CD4-positive, alpha-beta T cell (primary cell): ENCODE measurements at regions not wholly inside any gene's neighbourhood (a gene's known extent, or its start where the extent isn't known, plus 50 kb on each side); places are given as distances from the start of the nearest gene placed in this dataset.

Source experiments
- ATAC-seq: fragments of 200-7000 bp; cut with Tn5 transposase; one replicate; pipeline ENCODE4 v1.10.0; 2022; ENCODE audit warnings: mild to moderate bottlenecking; ENCODE audit not compliant: poor library complexity
- CTCF ChIA-PET: fragments of 350-600 bp; sonication (Branson Sonifier 250); formaldehyde crosslinking; loops from one replicate; lab custom pipeline; 2021; ENCODE audit warnings: antibody characterized with exemption, inconsistent platforms; lab: Charles Lee
- POLR2A ChIA-PET: fragments of 350-600 bp; sonication (Branson Sonifier 250); formaldehyde crosslinking; loops from one replicate; lab custom pipeline; 2021; ENCODE audit warnings: antibody characterized with exemption, inconsistent platforms; lab: Charles Lee
- DNase-seq, 14 experiments: peaks; one replicate each; pipeline ENCODE4 v3.0.0-alpha.2; 2013 to 2020; ENCODE audit warnings: mixed read lengths in 2 of 14
- H3K27ac ChIP-seq, 2 donors: one replicate each; pipeline versions ENCODE4 v1.5.1 to v1.7.0; 2013; ENCODE audit warnings: low read length in 2 of 2, low read depth in 1 of 2, mild to moderate bottlenecking in 1 of 2
- H3K27me3 ChIP-seq, 2 experiments: 1 replicate in 1 of 2; 2 replicates in 1 of 2; pipeline versions ENCODE4 v1.6.1 to v1.7.0; 2013; ENCODE audit warnings: low read length in 2 of 2, control low read depth in 1 of 2, mild to moderate bottlenecking in 1 of 2, moderate library complexity in 1 of 2; ENCODE audit not compliant: insufficient read depth in 2 of 2, control insufficient read depth in 1 of 2
- H3K36me3 ChIP-seq: one replicate; pipeline ENCODE4 v1.6.1; 2013; ENCODE audit warnings: low read length, control low read depth; ENCODE audit not compliant: insufficient read depth
- H3K4me1 ChIP-seq: one replicate; pipeline ENCODE4 v1.6.1; 2013; ENCODE audit warnings: low read length, control low read depth; ENCODE audit not compliant: insufficient read depth
- H3K4me3 ChIP-seq: one replicate; pipeline ENCODE4 v1.5.1; 2013; ENCODE audit warnings: mild to moderate bottlenecking, low read length, moderate library complexity
- H3K9me3 ChIP-seq, 2 experiments: 1 replicate in 1 of 2; 2 replicates in 1 of 2; pipeline versions ENCODE4 v1.6.1 to v1.7.0; 2013; ENCODE audit warnings: low read length in 2 of 2, mild to moderate bottlenecking in 2 of 2, control low read depth in 1 of 2, moderate library complexity in 1 of 2; ENCODE audit not compliant: control insufficient read depth in 1 of 2, insufficient read depth in 1 of 2
- H3K27ac Mint-ChIP-seq: one replicate; pipeline ENCODE4 v1.8.0; 2020; ENCODE audit warnings: mixed read lengths
- H3K27me3 Mint-ChIP-seq: one replicate; pipeline ENCODE4 v1.8.0; 2021; ENCODE audit warnings: mixed read lengths
- H3K36me3 Mint-ChIP-seq: one replicate; pipeline ENCODE4 v1.8.0; 2021; ENCODE audit warnings: low read depth, mixed read lengths
- H3K4me1 Mint-ChIP-seq: one replicate; pipeline ENCODE4 v1.8.0; 2021; ENCODE audit warnings: low read depth, mixed read lengths
- H3K4me3 Mint-ChIP-seq: one replicate; pipeline ENCODE4 v1.8.0; 2020; ENCODE audit warnings: mild to moderate bottlenecking, mixed read lengths
- H3K9me3 Mint-ChIP-seq: one replicate; pipeline ENCODE4 v1.8.0; 2020; ENCODE audit warnings: mixed read lengths
- CTCF ChIP-seq: fragments of 200-600 bp; IDR thresholded peaks from one replicate; pipeline ENCODE4 v1.8.0; 2022; ENCODE audit warnings: antibody characterized with exemption, mild to moderate bottlenecking
- intact Hi-C, 2 experiments: fragments of 100-400 bp; cut with DNase I in 1 of 2; cut with micrococcal nuclease in 1 of 2; formaldehyde crosslinking; loops; one replicate each; pipeline versions ENCODE4 v1.15.1 to v1.9.0; 2023 to 2025; cut with DNase I, micrococcal nuclease

GRCh38 chr1:229124520-229125124 is 146.3 kb upstream of the RAB4A start:
- no peak overlapping the region for H3K4me3 ChIP-seq
- H3K27me3 ChIP-seq: no peaks in the 10 kb centered on the region
- peaks cover 21% of the 10 kb centered on the region for H3K4me1 ChIP-seq
- H3K36me3 Mint-ChIP-seq: no peaks in the 10 kb centered on the region
- H3K27me3 Mint-ChIP-seq: no peaks in the 10 kb centered on the region
- peaks cover 32% of the 10 kb centered on the region for H3K4me1 Mint-ChIP-seq
- no peak overlapping the region for H3K4me3 Mint-ChIP-seq
- no peaks in the 10 kb centered on the region for H3K36me3 ChIP-seq
- POLR2A ChIA-PET: no interaction called here
- no peak for TF ChIP-seq CTCF
- H3K27ac ChIP-seq: no peak overlapping the region
- CTCF ChIA-PET: no interaction called here
- DNase-seq (no peak), ATAC-seq (no peak)
- no peak overlapping the region for H3K27ac Mint-ChIP-seq
- no peaks in the 10 kb centered on the region for H3K9me3 Mint-ChIP-seq
- no peaks in the 10 kb centered on the region for H3K9me3 ChIP-seq
- intact Hi-C loops: no loop called here

- Histone ChIP-seq H3K4me1 (peaks cover 41% of the 10 kb centered on the region), H3K4me3 (no peak overlapping the region), H3K27me3 (no peaks in the 10 kb centered on the region), H3K36me3 (no peaks in the 10 kb centered on the region), H3K9me3 (no peaks in the 10 kb centered on the region), H3K27ac (no peak overlapping the region)
- no peak for ATAC-seq
- no peaks in the 10 kb centered on the region for H3K27me3 Mint-ChIP-seq
- intact Hi-C loops: no loop called here
- TF ChIP-seq CTCF: no peak
- H3K4me1 Mint-ChIP-seq: peaks cover 58% of the 10 kb centered on the region
- peak overlapping the region; percentile 57 for H3K27ac Mint-ChIP-seq
- no peaks in the 10 kb centered on the region for H3K9me3 Mint-ChIP-seq
- peak overlapping the region; percentile 60 for H3K4me3 Mint-ChIP-seq
- POLR2A ChIA-PET: interaction anchor here (6.1 kb wide), 1 partner anchor 13 kb away, joined by 57 read pairs; no protein-coding TSS in a partner anchor
- CTCF ChIA-PET: no interaction called here
- no peaks in the 10 kb centered on the region for H3K36me3 Mint-ChIP-seq
- peak in 3 of 14 experiments; percentile 44 to 49 (median 44) for DNase-seq
Measured at GRCh38 chr1:229127301-229127700, 143.6 kb upstream of the RAB4A start.

GRCh38 chr1:229128066-229128608 is 142.8 kb upstream of the RAB4A start:
- Mint-ChIP-seq H3K27ac (peak overlapping the region; percentile 32), H3K4me1 (peaks cover 62% of the 10 kb centered on the region), H3K36me3 (no peaks in the 10 kb centered on the region), H3K27me3 (no peaks in the 10 kb centered on the region), H3K9me3 (no peaks in the 10 kb centered on the region), H3K4me3 (no peak overlapping the region)
- H3K9me3 ChIP-seq: no peaks in the 10 kb centered on the region
- H3K4me3 ChIP-seq: no peak overlapping the region
- no peaks in the 10 kb centered on the region for H3K36me3 ChIP-seq
- peaks cover 41% of the 10 kb centered on the region for H3K4me1 ChIP-seq
- ChIA-PET CTCF (interaction anchor here (0.6 kb wide), 1 partner anchor 10 kb away, joined by 3 read pairs; no protein-coding TSS in a partner anchor), POLR2A (interaction anchor here (0.9 to 6.1 kb wide), 3 partner anchors 13 to 379 kb away, joined by 4 to 57 read pairs (median 4); no protein-coding TSS in a partner anchor)
- intact Hi-C loops: no loop called here
- DNase-seq: no peak
- H3K27ac ChIP-seq: no peak overlapping the region
- TF ChIP-seq CTCF: no peak
- H3K27me3 ChIP-seq: no peaks in the 10 kb centered on the region
- ATAC-seq: no peak
